ENCODE measurements at regions not wholly inside any gene's neighbourhood (a gene's known extent, or its start where the extent isn't known, plus 50 kb on each side); places are given as distances from the start of the nearest gene placed in this dataset.

DNA sequence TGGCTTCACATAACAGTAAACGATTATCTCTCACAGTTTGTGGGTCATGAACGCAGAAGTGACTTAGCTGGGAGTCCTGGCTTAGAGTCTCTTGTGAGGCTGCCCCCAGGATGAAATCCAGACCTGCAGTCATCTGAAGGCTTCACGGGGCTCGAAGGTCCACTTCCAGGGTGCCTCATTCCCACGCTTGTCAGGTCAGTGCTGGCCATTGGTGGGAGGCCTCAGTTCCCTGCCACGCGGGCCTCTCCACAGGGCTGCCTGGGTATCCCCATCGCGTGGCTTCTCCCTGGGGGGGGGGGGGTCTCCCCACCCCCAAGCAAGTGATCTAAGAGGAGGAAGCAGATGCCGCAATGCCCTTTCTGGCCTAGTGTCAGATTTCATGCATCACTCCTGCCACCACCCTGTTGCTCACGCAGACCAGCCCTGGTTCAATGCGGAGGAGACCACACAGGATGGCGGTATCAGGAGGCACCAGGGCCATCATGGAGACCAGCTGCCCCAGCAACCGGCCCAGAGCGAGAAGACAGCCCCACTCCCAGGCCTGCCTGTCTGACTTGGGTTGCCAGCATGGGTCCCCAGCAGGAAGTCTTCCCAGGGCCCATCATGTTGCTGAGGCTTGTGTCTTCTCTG is 77.3 kb upstream of the CDH5 start:
- DNase-seq = no peak

DNA sequence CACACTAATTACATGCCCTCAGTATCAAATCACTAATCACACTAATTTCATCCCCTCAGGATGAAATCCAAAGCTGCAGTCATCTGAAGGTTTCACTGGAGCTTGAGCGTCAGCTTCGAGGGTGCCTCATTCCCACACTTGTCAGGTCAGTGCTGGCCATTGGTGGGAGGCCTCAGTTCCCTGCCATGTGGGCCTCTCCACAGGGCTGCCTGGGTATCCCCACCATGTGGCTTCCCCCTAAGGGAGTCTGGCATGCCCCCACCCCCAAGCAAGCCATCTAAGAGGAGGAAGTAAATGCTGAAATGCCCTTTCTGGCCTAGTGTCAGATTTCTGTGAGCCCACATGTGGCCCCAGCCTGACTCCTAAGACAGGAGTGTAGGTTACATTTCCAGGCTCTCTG is 78.6 kb upstream of the CDH5 start:
- no peak for DNase-seq

DNA sequence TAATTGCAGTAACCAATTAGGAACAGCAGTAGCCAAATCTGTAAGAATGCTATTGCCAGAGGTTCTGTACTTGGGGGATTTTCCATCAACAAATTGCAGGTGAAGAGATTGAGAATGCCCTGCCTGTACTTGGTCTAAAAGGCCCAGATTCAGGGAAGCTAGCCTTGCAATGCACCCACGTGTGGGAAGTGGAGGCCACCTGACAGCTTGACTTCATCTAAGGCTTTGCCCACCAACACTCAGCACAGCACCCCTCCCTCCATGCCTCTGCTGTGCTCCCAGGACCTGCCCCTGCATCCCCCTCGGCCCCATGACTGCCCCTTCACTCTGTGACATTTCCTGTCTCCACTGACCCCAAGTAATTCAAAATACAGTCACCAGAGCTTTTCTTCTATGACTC is 79.1 kb upstream of the CDH5 start:
- DNase-seq = no peak

DNA sequence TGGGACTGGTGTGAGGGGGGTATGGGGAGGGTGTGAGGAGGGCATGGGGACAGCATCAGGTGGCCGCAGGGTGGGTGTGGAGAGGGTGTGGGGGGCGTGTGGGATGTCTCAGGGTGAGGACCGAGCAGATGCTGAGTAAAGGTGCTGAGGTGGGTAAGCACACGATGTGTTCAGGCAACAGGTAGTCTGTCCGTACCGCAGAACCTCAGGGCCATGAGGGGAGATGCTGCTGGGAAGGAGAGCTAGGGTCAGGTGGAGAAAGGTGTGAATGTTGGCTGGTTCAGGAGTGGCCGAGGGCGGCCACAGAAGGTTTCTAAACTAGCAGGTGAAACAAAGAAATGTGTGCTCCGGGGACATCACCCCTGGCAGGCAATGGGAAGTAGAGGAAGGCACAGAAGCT is 80.0 kb upstream of the CDH5 start:
- DNase-seq = no peak

GRCh38 chr16:66278604-66279262 is 87.8 kb upstream of the CDH5 start:
- DNase-seq = no peak

GRCh38 chr16:66278111-66278531 is 88.4 kb upstream of the CDH5 start:
- no peak for DNase-seq

DNA sequence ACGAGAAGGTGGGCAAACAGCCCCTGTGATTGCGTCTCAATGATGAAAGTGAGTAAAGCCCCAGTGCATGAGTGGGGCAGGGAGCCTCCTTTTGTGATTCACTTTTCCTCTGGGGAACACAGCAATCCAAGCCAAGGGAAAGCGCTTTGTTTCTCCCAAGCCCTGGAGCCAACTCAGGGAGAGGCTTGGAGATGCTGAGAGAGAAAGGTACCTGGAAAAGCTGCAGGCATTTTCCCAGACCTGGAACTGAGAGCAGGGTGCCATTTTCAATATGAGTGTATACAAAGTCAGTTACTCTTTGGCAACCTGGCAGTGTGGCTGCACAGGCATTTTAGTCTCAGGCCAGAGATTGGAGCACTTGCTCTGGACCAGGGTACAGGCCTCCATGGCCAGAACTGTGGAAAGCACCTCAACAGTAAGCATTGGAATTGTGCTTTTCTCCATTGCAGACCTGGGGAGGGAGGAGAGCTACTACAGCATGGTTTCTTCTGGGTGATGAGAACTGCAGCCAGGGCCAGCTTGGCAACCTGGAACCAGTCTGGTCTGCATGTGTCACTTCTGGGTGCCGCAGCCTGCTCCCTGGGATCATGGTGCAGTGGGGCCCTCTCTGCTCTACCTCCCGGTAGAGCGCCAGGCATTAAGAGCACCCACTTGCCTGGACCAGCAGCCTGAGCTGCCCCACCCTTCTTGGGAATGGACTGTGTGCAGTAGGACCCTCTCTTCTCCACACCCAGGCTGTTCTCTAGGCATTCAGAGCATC is 89.0 kb upstream of the CDH5 start:
- DNase-seq = no peak

GRCh38 chr16:66275775-66276428 is 90.6 kb upstream of the CDH5 start:
- DNase-seq = no peak

DNA sequence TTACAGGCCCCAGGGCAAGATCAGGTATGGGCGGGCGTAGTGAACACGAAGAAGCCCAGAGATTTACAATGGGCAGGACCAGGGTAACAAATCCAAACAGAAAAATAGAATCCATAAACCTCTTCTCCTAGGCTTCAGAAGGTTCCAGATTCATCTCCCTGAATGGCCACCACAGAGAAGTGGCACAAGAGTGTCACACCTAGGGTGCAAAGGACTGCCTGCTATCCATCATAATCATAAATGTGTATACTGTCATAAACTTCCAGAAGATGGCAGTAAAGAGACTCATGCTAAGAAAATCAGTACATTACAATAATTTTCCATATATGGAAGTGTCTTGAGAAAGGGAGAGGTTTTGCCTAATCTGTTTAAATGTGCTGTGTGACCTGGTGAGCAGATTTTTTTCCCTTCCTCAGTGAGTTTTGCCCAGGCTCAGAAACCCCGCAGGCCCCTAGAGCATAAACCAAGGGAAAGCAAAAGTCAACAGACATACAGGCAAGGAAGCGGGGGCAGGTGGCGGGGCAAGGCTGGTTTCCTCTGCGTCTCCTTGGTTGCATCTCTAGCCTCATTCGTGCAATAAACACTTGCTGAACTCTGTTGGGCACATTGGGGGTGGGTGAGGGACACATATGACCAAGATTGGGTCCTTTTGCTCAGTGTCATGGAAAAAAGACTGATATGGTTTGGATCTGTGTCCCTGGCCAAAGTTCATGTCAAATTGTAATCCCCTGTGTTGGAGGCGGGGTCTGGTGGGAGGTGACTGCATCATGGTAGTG is 92.0 kb upstream of the CDH5 start:
- no peak for DNase-seq

- DNase-seq = no peak
Observed at GRCh38 chr16:66273644-66274334, 92.7 kb upstream of the CDH5 start.

DNA sequence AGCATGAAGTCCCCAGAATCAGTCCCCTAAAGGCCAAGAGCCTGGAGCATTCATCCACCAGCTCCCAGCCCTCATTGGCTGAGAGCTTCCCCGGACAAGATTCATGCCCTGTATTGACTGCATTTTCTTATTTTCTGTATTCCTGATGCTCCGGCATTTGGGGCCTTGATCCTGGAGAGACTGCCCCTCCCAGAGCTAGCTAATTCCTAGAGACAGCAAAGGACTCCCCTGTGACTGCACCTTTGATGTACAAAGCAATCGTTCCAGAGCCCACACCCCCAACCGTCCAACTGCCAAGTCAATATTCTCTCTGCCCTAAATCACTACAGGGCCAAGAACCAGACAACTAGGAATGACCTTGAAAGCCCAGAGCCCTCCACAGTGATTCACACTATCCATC is 93.4 kb upstream of the CDH5 start:
- DNase-seq = no peak

GRCh38 chr16:66272461-66272860 is 94.0 kb upstream of the CDH5 start:
- no peak for DNase-seq

DNA sequence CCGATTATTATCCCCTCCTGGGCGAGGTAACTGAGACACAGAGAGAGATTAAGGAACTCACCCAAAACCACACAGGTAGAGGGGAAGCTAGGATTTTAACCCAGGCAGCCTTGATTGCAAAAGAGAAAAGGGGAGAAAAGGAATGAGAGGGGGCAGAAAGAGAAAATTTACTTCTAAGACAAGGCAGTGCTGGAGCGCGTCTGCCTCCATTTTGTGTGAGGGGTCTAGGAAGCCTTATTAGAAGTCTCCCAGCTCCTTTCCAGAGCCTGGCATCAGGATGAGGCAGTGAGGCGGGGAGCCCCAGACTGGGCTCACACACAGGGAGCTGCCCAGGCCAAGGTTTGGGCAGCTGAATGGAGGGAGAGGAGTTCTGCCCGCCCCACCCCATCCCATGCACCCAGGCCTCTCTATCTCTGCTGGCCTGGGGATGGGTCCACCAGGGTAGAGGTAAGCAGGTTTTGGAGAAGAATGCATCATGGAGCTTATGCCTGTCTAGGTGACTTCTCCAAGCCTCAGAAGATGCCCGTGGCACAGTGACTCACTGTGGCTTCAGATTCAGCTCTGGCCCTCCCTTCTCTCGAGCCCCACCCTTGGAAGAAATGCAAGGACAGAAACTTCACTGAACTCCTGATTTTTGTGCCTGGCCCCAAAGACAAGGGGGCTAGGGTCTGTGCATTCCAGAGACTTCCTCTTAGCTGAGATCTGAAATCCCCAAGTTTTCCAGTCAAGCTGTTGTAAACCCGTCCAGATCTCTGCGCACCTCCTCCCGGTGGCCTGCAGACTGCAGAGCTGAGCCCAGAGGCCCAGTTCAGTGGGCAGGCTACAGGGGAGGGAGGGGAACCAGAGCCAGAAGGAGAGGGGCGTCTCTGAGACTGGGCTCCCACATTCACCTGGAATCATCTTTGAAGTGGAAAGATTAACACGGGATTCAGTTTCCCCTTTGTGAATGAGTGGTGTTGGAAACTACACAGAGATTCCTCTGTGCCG is 95.1 kb upstream of the CDH5 start:
- no peak for DNase-seq

GRCh38 chr16:66270333-66270927 is 96.1 kb upstream of the CDH5 start:
- DNase-seq = peak; percentile 81

DNA sequence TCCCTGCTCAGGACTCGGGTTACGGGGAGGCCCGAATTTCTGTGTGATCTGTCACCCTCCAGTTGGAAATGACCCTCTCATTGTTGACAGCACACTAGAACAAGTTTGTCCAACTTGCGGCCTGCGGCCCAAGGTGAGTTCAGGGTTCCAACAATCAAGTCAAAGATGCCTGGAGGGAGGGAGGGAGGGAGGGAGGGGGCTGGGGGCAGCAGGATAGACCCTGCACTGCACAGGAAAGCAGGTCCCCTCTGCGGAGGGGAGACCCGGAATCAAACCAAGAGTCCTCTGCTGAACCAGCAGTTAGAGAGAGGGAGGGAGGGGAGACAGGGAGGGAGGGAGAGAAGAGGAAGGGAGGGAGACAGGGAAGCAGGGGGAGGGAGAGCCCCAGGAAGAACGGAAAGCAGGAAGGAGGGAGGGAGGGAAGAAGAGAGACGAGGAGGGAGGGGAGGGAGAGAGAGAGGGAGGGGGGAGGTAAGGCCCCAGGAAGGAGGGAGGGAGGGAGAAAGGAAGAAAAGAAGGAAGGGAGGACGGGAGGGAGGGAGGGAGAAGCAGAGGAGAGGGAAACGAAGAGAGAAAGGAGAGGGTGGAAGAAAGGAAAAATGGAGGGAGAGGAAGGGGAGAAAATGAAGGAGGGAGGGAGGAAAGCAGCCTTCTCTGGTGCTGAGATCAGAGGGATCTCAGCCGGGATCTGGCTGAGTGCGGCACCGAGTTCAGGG is 96.7 kb upstream of the CDH5 start:
- no peak for DNase-seq

- DNase-seq = no peak
Observed at GRCh38 chr16:66267292-66268014, 99.0 kb upstream of the CDH5 start.

- peak; percentile 86 for DNase-seq
Observed at GRCh38 chr16:66266436-66267291, 99.8 kb upstream of the CDH5 start.
